HEK293T (cell line): ENCODE measurements at regions not wholly inside any gene's neighbourhood (a gene's known extent, or its start where the extent isn't known, plus 50 kb on each side); places are given as distances from the start of the nearest gene placed in this dataset.

Experiments
- BHLHE40 ChIP-seq: fragments of 450-650 bp; IDR thresholded peaks from 2 replicates; pipeline ENCODE4 v1.6.1; 2016; ENCODE audit warnings: mild to moderate bottlenecking, moderate library complexity, borderline replicate concordance
- CTBP1 ChIP-seq: fragments of 450-650 bp; IDR thresholded peaks from 2 replicates; pipeline ENCODE4 v1.6.1; 2016; ENCODE audit warnings: borderline replicate concordance
- FOXM1 ChIP-seq: fragments of 450-650 bp; IDR thresholded peaks from 2 replicates; pipeline ENCODE4 v1.6.1; 2017; ENCODE audit warnings: mild to moderate bottlenecking, borderline replicate concordance
- HDGF ChIP-seq: fragments of 450-650 bp; IDR thresholded peaks from 2 replicates; pipeline ENCODE4 v1.6.1; 2017; ENCODE audit warnings: antibody characterized with exemption, borderline replicate concordance
- SP1 ChIP-seq: fragments of 450-650 bp; IDR thresholded peaks from 2 replicates; pipeline ENCODE4 v1.6.1; 2017
- SUZ12 ChIP-seq: fragments of 450-650 bp; IDR thresholded peaks from 2 replicates; pipeline ENCODE4 v1.6.1; 2016; ENCODE audit warnings: mild to moderate bottlenecking

DNA sequence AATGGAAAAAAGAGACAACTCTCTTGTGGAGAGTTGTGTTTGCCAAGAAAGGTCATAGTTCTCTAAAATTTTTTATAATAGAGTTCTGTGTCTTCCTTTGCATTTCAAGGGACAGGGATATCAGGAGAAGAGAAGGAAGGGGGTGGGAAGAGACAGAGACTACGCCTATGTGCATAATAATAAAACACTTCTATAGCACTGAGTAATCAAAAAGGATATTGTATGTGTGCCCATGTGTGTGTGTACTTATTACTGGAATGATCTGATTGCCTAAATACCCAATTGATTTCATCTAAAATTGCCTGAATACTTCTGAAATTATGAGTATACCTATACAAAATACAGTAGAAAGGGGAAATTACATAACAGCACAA lies 803.7 kb upstream of the ACVR2A start:
- TF ChIP-seq BHLHE40 (no peak), CTBP1 (no peak), SUZ12 (no peak), SP1 (no peak), FOXM1 (no peak), HDGF (no peak)
